Type B pancreatic cell (in vitro differentiated cells): ENCODE measurements at regions not wholly inside any gene's neighbourhood (a gene's known extent, or its start where the extent isn't known, plus 50 kb on each side); places are given as distances from the start of the nearest gene placed in this dataset.
A peak's percentile ranks its signal among the peaks of the same experiment; 100 is the strongest.

Source experiments
- DNase-seq: peaks from one replicate; pipeline ENCODE4 v3.0.0; 2021; ENCODE audit warnings: mixed read lengths; ENCODE audit not compliant: unreplicated experiment; ENCODE audit errors: extremely low spot score
- H3K27ac Mint-ChIP-seq: 2 replicates; pipeline ENCODE4 v1.8.0; 2021; ENCODE audit warnings: mild to moderate bottlenecking, mixed read lengths
- H3K27me3 Mint-ChIP-seq: 2 replicates; pipeline ENCODE4 v1.8.0; 2021; ENCODE audit warnings: mixed read lengths
- H3K36me3 Mint-ChIP-seq: 2 replicates; pipeline ENCODE4 v1.8.0; 2021; ENCODE audit warnings: mixed read lengths
- H3K4me1 Mint-ChIP-seq: one replicate; pipeline ENCODE4 v1.8.0; 2021; ENCODE audit warnings: mixed read lengths; ENCODE audit not compliant: unreplicated experiment
- H3K4me3 Mint-ChIP-seq: 2 replicates; pipeline ENCODE4 v1.8.0; 2021; ENCODE audit warnings: mild to moderate bottlenecking, mixed read lengths
- H3K9me3 Mint-ChIP-seq: 2 replicates; pipeline ENCODE4 v1.8.0; 2021; ENCODE audit warnings: mixed read lengths
- CTCF ChIP-seq: fragments of 200-600 bp; sonication (generic); conservative IDR thresholded peaks from 2 replicates; pipeline ENCODE4 v1.5.0; 2021; ENCODE audit warnings: antibody characterized with exemption, mild to moderate bottlenecking

- no peaks in the 10 kb centered on the region for H3K36me3 Mint-ChIP-seq
- no peak for TF ChIP-seq CTCF
- DNase-seq = no peak
- no peaks in the 10 kb centered on the region for H3K27me3 Mint-ChIP-seq
- peaks cover 14% of the 10 kb centered on the region for H3K4me1 Mint-ChIP-seq
- no peak overlapping the region for H3K4me3 Mint-ChIP-seq
- H3K9me3 Mint-ChIP-seq = no peaks in the 10 kb centered on the region
- H3K27ac Mint-ChIP-seq = no peak overlapping the region
Measured at GRCh38 chr3:154034797-154035330, 86.3 kb upstream of the ARHGEF26 start.

GRCh38 chr3:154040283-154040682 is 80.9 kb upstream of the ARHGEF26 start:
- H3K9me3 Mint-ChIP-seq = no peaks in the 10 kb centered on the region
- no peaks in the 10 kb centered on the region for H3K27me3 Mint-ChIP-seq
- TF ChIP-seq CTCF = peak; percentile 62
- H3K36me3 Mint-ChIP-seq = no peaks in the 10 kb centered on the region
- H3K4me3 Mint-ChIP-seq = no peak overlapping the region
- DNase-seq = no peak
- no peak overlapping the region for H3K27ac Mint-ChIP-seq
- no peaks in the 10 kb centered on the region for H3K4me1 Mint-ChIP-seq

GRCh38 chr3:154044671-154045070 is 76.5 kb upstream of the ARHGEF26 start:
- H3K9me3 Mint-ChIP-seq = no peaks in the 10 kb centered on the region
- H3K27me3 Mint-ChIP-seq = no peaks in the 10 kb centered on the region
- H3K36me3 Mint-ChIP-seq = no peaks in the 10 kb centered on the region
- no peak overlapping the region for H3K27ac Mint-ChIP-seq
- H3K4me3 Mint-ChIP-seq = no peak overlapping the region
- no peak for TF ChIP-seq CTCF
- no peak for DNase-seq
- no peaks in the 10 kb centered on the region for H3K4me1 Mint-ChIP-seq

- no peak for DNase-seq
- Mint-ChIP-seq H3K4me1 (no peaks in the 10 kb centered on the region), H3K9me3 (no peaks in the 10 kb centered on the region), H3K4me3 (no peak overlapping the region), H3K27me3 (no peaks in the 10 kb centered on the region), H3K36me3 (no peaks in the 10 kb centered on the region), H3K27ac (no peak overlapping the region)
- no peak for TF ChIP-seq CTCF
Measured at GRCh38 chr3:154050216-154050615, 71.0 kb upstream of the ARHGEF26 start.

- H3K9me3 Mint-ChIP-seq = no peaks in the 10 kb centered on the region
Measured at GRCh38 chr3:154050766-154051165, 70.4 kb upstream of the ARHGEF26 start.

More at GRCh38 chr3:154050766-154051165, 70.4 kb upstream of the ARHGEF26 start:
- no peak for DNase-seq
- Mint-ChIP-seq H3K27me3 (no peaks in the 10 kb centered on the region), H3K4me3 (no peak overlapping the region), H3K4me1 (no peaks in the 10 kb centered on the region), H3K27ac (no peak overlapping the region), H3K36me3 (no peaks in the 10 kb centered on the region)
- no peak for TF ChIP-seq CTCF
